GM23338 (cell line): ENCODE measurements at regions not wholly inside any gene's neighbourhood (a gene's known extent, or its start where the extent isn't known, plus 50 kb on each side); places are given as distances from the start of the nearest gene placed in this dataset.

Experiments
- ATAC-seq: fragments of 200-7000 bp; cut with Tn5 transposase; 3 replicates; pipeline ENCODE4 v1.9.1; 2020
- DNase-seq: peaks from one replicate; pipeline ENCODE4 v3.0.0-alpha.2; 2015; ENCODE audit warnings: low spot score
- H2AFZ ChIP-seq: fragments of 200-600 bp; sonication (generic); 2 replicates; pipeline ENCODE4 v1.8.0; 2016; ENCODE audit warnings: antibody characterized with exemption, mild to moderate bottlenecking, moderate library complexity
- H3F3A ChIP-seq: fragments of 200-600 bp; sonication (generic); replicated peaks from 2 replicates; pipeline ENCODE4 v1.8.0; 2017; ENCODE audit warnings: antibody characterized with exemption, mixed run types, low read depth
- H3K27ac ChIP-seq: fragments of 200-600 bp; sonication (generic); 2 replicates; pipeline ENCODE4 v1.6.1; 2016; ENCODE audit warnings: low read depth
- H3K27me3 ChIP-seq: fragments of 200-600 bp; sonication (generic); 2 replicates; pipeline ENCODE4 v1.8.0; 2016; ENCODE audit warnings: mild to moderate bottlenecking, mixed run types, moderate library complexity; ENCODE audit not compliant: insufficient read depth
- H3K36me3 ChIP-seq: fragments of 200-600 bp; sonication (generic); 2 replicates; pipeline ENCODE4 v1.8.0; 2016; ENCODE audit warnings: mild to moderate bottlenecking; ENCODE audit not compliant: insufficient read depth
- H3K4me1 ChIP-seq: fragments of 200-600 bp; sonication (generic); 2 replicates; pipeline ENCODE4 v1.8.0; 2016; ENCODE audit warnings: mild to moderate bottlenecking, moderate library complexity; ENCODE audit not compliant: insufficient read depth
- H3K4me2 ChIP-seq: fragments of 200-600 bp; sonication (generic); 2 replicates; pipeline ENCODE4 v1.7.1; 2017; ENCODE audit warnings: mixed run types
- H3K4me3 ChIP-seq: fragments of 200-600 bp; sonication (generic); 2 replicates; pipeline ENCODE4 v1.6.1; 2016; ENCODE audit warnings: mixed run types
- H3K79me2 ChIP-seq: fragments of 200-600 bp; sonication (generic); replicated peaks from 2 replicates; pipeline ENCODE4 v1.8.0; 2017; ENCODE audit warnings: mild to moderate bottlenecking; ENCODE audit not compliant: insufficient read depth
- H3K9me2 ChIP-seq: fragments of 200-600 bp; sonication (generic); 2 replicates; pipeline ENCODE4 v1.8.0; 2017; ENCODE audit not compliant: insufficient read depth
- H4K20me1 ChIP-seq: fragments of 200-600 bp; sonication (generic); replicated peaks from 2 replicates; pipeline ENCODE4 v1.8.0; 2017; ENCODE audit warnings: mild to moderate bottlenecking; ENCODE audit not compliant: insufficient read depth
- H3K27ac Mint-ChIP-seq: 2 replicates; pipeline ENCODE4 v1.8.0; 2020; ENCODE audit warnings: inconsistent platforms, mild to moderate bottlenecking, moderate library complexity, mixed read lengths
- H3K27me3 Mint-ChIP-seq: 3 replicates; pipeline ENCODE4 v1.8.0; 2022; ENCODE audit warnings: low read depth, mild to moderate bottlenecking, moderate library complexity, mixed read lengths, inconsistent platforms; ENCODE audit not compliant: insufficient read depth, poor library complexity
- H3K36me3 Mint-ChIP-seq: 3 replicates; pipeline ENCODE4 v1.8.0; 2021; ENCODE audit warnings: low read depth, mild to moderate bottlenecking, inconsistent platforms, moderate library complexity, mixed read lengths
- H3K4me1 Mint-ChIP-seq: 3 replicates; pipeline ENCODE4 v1.8.0; 2020; ENCODE audit warnings: mild to moderate bottlenecking, inconsistent platforms, mixed read lengths
- H3K4me3 Mint-ChIP-seq: 3 replicates; pipeline ENCODE4 v1.8.0; 2021; ENCODE audit warnings: moderate library complexity, mild to moderate bottlenecking, inconsistent platforms, mixed read lengths
- H3K9me3 Mint-ChIP-seq: 3 replicates; pipeline ENCODE4 v1.8.0; 2020; ENCODE audit warnings: moderate library complexity, mild to moderate bottlenecking, inconsistent platforms, mixed read lengths
- CREB1 ChIP-seq: fragments of 250-450 bp; sonication (Bioruptor Pico); IDR thresholded peaks from 2 replicates; pipeline ENCODE4 v1.5.0; 2020; ENCODE audit warnings: low read depth, mild to moderate bottlenecking, moderate library complexity
- CTCF ChIP-seq, 2 experiments: fragments of 200-600 bp in 1 of 2; sonication (generic) in 1 of 2; conservative IDR thresholded peaks; 2 replicates each; pipeline versions ENCODE4 v1.5.1 to v1.6.1; 2016 to 2017; ENCODE audit warnings: antibody characterized with exemption in 2 of 2, low read depth in 2 of 2, mild to moderate bottlenecking in 2 of 2, moderate library complexity in 1 of 2
- ETS1 ChIP-seq: IDR thresholded peaks from 2 replicates; pipeline ENCODE4 v1.6.1; 2016; ENCODE audit warnings: antibody characterized with exemption
- EZH2 ChIP-seq: fragments of 200-600 bp; sonication (generic); IDR thresholded peaks from one replicate; pipeline ENCODE4 v1.8.0; 2017; ENCODE audit warnings: antibody characterized with exemption, mild to moderate bottlenecking, low read depth; ENCODE audit not compliant: unreplicated experiment
- EZH2phosphoT487 ChIP-seq: fragments of 200-600 bp; sonication (generic); IDR thresholded peaks from one replicate; pipeline ENCODE4 v1.8.1; 2018; ENCODE audit warnings: antibody characterized with exemption; ENCODE audit not compliant: unreplicated experiment
- JUNB ChIP-seq: IDR thresholded peaks from one replicate; pipeline ENCODE4 v1.6.1; 2016; ENCODE audit warnings: antibody characterized with exemption; ENCODE audit not compliant: unreplicated experiment
- NANOG ChIP-seq: IDR thresholded peaks from 2 replicates; pipeline ENCODE4 v1.6.1; 2016; ENCODE audit warnings: antibody characterized with exemption, borderline replicate concordance
- POLR2AphosphoS5 ChIP-seq: IDR thresholded peaks from 2 replicates; pipeline ENCODE4 v1.6.1; 2016; ENCODE audit warnings: antibody characterized with exemption, low read depth
- REST ChIP-seq: IDR thresholded peaks from one replicate; pipeline ENCODE4 v1.6.1; 2018; ENCODE audit warnings: antibody characterized with exemption; ENCODE audit not compliant: unreplicated experiment
- STAT1 ChIP-seq: IDR thresholded peaks from one replicate; pipeline ENCODE4 v1.6.1; 2016; ENCODE audit warnings: antibody characterized with exemption; ENCODE audit not compliant: unreplicated experiment
- ZNF114 ChIP-seq: fragments of 250-450 bp; sonication (Bioruptor Pico); IDR thresholded peaks from 2 replicates; pipeline ENCODE4 v1.5.0; 2020; ENCODE audit warnings: mild to moderate bottlenecking, moderate library complexity
- ZNF331 ChIP-seq: fragments of 250-450 bp; sonication (Bioruptor Pico); IDR thresholded peaks from 2 replicates; pipeline ENCODE4 v1.5.0; 2020; ENCODE audit warnings: low read depth, mild to moderate bottlenecking, moderate library complexity
- ZNF462 ChIP-seq: fragments of 250-450 bp; sonication (Bioruptor Pico); IDR thresholded peaks from 2 replicates; pipeline ENCODE4 v1.5.0; 2020; ENCODE audit warnings: mild to moderate bottlenecking, moderate library complexity

GRCh38 chr3:165619069-165619468, 218.2 kb downstream of the BCHE start:
- ATAC-seq (no peak), DNase-seq (no peak)
- TF ChIP-seq NANOG = no peak
- no peak for TF ChIP-seq POLR2AphosphoS5
- TF ChIP-seq CTCF (conservative IDR thresholded peaks at IDR 0.05; ENCODE audit: low read depth in 2 of 2) = no peak
- TF ChIP-seq EZH2phosphoT487 = no peak
- no peak for TF ChIP-seq EZH2
- no peak for TF ChIP-seq ZNF462 (CRISPR knock-in tag)
- no peak for TF ChIP-seq ETS1
- TF ChIP-seq ZNF331 (CRISPR knock-in tag) = no peak
- no peak for TF ChIP-seq JUNB
- no peak for TF ChIP-seq CREB1 (CRISPR knock-in tag)
- no peak for TF ChIP-seq REST
- no peak for TF ChIP-seq ZNF114 (CRISPR knock-in tag)
- no peak for TF ChIP-seq STAT1
- H3K4me1 ChIP-seq = no peaks in the 10 kb centered on the region
- no peaks in the 10 kb centered on the region for H3K9me2 ChIP-seq
- no peaks in the 10 kb centered on the region for H3K36me3 ChIP-seq
- H3K27ac ChIP-seq = no peak overlapping the region
- Mint-ChIP-seq H3K36me3 (peaks cover 12% of the 10 kb centered on the region), H3K4me1 (no peaks in the 10 kb centered on the region), H3K27me3 (no peaks in the 10 kb centered on the region), H3K4me3 (no peak overlapping the region), H3K9me3 (peaks cover 29% of the 10 kb centered on the region), H3K27ac (no peak overlapping the region)
- H3K4me3 ChIP-seq = no peak overlapping the region
- no peaks in the 10 kb centered on the region for H3K27me3 ChIP-seq
- no peaks in the 10 kb centered on the region for H3K79me2 ChIP-seq
- no peaks in the 10 kb centered on the region for H4K20me1 ChIP-seq
- no peak overlapping the region for H2AFZ ChIP-seq
- H3K4me2 ChIP-seq = no peak overlapping the region
- no peaks in the 10 kb centered on the region for H3F3A ChIP-seq
